GM18861 (cell line): ENCODE measurements at regions not wholly inside any gene's neighbourhood (a gene's known extent, or its start where the extent isn't known, plus 50 kb on each side); places are given as distances from the start of the nearest gene placed in this dataset.

Experiments used
- ATAC-seq: cut with Tn5 transposase; IDR thresholded peaks from one replicate; pipeline ENCODE4 v1.9.1; 2021; ENCODE audit not compliant: unreplicated experiment

DNA sequence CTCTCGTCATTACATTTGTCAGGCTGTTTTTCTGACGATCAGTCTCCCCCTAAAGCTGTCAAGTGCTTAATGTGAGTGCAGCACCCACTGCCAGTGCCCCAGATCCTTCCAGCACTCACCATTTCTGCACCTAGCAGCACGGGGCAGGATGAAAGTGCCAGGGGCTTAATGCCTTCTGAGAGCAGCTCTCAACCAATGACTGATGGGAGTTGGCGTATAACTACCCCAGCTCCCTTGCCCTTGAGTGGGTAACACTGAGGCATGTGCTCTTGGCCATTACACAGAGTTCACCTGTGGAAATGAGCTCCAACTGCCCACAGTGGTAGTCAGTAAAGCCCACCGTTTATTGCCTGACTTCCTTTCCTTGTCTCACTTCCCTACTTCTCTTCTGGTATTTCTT, 226.2 kb upstream of the BCOR start:
- ATAC-seq: no peak

DNA sequence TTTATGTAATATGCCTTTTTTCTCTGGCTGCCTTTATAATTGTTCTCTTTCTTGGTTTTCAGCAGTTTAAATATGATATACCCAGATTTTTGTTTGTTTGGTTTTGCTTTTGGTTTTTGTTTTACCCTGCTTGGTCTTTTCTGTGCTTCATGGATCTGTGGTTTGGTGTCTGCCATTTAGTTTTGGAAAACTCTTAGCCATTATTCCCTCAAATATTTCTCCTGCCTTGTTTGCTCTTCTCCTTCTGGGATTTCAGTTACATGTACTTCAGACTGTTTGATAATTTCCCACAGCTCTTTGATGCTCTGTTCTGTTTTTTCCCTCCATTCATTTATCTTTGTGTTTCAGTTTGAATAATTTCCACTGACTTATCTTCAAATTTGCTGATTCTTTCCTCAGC, 223.1 kb upstream of the BCOR start:
- ATAC-seq: no peak

DNA sequence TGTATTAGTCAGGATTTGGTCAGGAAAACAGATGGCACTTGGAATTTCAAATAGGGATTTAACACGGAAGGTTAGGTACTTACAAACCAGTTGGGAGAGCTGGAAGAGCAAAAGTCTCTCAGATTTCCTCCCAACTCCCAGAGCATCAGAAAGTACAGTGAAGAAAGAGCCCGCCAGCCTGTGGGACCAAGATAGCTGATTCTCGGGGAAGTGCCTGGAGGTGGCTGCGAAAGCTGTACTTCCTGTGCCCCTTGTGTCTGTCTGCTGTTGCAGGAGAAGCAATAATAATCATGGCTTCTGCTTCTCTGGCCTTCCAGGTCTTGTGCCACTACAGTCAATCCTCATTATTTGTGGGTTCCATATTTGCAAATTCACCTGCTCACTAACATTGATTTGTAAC, 221.0 kb upstream of the BCOR start:
- no peak for ATAC-seq

- ATAC-seq: no peak
These were observed 220.3 kb upstream of the BCOR start for GRCh38 chrX:40318076-40318475.

- ATAC-seq: no peak
These were observed 218.7 kb upstream of the BCOR start for GRCh38 chrX:40316502-40316901.

- ATAC-seq: no peak
These were observed 216.3 kb upstream of the BCOR start for GRCh38 chrX:40314070-40314469.

GRCh38 chrX:40313269-40313668, 215.5 kb upstream of the BCOR start:
- ATAC-seq: no peak

DNA sequence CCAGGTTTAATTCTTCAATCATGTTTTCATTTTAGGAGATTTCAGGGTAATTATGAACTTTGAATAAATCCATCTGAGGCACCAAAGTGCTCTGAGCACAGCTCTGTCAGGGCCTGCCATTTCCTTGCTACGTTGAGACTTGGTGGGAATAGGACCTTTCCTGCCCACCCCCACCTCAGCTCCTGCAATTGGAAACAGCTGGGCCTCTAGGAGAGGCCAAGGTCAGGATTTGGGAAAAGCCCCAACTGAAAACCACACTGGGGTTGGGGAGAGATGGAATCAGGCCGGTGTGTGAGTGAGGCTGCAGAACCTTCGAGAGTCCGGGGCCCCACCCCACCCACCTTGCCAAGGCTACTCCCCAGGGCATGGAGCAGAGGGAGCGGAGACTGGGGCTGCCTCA, 212.7 kb upstream of the BCOR start:
- ATAC-seq: no peak

GRCh38 chrX:40310016-40310415, 212.3 kb upstream of the BCOR start:
- no peak for ATAC-seq

GRCh38 chrX:40307871-40308270, 210.1 kb upstream of the BCOR start:
- no peak for ATAC-seq

DNA sequence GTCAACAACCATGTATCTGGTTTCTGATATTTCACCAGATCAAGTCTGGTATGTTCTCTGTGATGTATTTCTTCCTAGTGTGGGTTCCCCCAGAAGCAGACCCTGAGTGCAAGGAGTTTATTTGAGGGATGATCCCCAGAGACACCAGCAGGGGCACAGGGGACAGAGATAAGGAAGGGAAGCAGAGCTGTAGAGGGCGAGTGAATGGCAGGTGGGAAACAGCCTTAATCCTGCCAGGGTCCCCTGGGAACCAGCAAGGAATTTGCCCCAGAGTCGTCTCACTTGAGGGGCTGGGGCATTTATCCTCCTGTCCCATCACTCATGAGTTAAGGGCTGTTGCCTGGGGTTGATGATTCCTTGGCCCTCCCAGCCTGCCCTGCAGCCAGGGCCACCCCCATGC, 206.4 kb upstream of the BCOR start:
- ATAC-seq: no peak

- ATAC-seq: no peak
These were observed 205.7 kb upstream of the BCOR start for GRCh38 chrX:40303256-40304077.

DNA sequence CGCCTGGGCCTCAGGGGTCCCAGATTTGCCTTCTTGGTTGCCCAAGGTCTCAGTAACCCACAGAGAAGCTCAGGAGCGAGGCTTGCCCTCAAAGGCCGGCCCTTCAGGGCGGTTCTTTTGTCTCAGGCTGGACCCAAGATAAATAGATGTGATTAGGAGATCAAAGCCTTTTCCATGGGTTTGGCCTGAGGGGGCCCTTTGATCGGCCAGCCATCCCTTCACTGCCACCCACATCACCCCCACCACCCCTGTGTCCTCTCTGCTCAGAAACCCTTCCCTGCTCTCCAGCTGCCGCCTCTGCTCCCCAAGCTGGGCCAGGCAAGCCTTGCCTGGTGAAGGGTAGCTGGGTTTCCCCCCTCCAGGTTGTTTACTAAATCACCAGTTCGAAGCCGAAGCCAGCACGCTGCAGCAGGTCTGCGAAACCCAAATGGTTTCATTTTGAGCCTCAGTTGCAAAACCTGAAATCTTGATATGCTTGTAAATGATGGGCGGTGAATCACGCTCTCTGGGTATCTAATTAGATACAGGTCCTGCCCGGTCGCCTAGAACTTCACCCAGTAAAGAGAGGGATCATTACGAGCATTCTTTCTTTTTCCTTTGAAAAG, 202.6 kb upstream of the BCOR start:
- no peak for ATAC-seq

DNA sequence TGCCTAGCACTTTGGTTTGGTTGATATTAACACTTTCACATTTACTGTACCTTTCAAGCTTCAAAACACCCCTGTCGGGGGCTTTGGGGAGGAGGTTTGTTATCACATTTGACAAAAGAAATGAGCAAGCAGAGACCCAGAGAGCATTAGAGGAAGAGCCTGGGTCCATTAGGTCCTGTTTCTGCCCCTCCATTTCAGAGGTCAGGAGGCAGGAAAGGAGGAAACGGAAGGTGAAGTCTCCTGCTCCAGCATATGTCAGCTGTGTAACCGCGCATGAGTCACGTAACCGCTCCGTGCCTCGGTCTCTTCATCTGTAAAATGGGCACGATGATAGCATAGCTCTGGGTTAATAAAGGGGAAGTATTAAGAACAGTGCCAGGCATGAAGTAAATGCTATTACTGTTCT, 201.9 kb upstream of the BCOR start:
- ATAC-seq: no peak

DNA sequence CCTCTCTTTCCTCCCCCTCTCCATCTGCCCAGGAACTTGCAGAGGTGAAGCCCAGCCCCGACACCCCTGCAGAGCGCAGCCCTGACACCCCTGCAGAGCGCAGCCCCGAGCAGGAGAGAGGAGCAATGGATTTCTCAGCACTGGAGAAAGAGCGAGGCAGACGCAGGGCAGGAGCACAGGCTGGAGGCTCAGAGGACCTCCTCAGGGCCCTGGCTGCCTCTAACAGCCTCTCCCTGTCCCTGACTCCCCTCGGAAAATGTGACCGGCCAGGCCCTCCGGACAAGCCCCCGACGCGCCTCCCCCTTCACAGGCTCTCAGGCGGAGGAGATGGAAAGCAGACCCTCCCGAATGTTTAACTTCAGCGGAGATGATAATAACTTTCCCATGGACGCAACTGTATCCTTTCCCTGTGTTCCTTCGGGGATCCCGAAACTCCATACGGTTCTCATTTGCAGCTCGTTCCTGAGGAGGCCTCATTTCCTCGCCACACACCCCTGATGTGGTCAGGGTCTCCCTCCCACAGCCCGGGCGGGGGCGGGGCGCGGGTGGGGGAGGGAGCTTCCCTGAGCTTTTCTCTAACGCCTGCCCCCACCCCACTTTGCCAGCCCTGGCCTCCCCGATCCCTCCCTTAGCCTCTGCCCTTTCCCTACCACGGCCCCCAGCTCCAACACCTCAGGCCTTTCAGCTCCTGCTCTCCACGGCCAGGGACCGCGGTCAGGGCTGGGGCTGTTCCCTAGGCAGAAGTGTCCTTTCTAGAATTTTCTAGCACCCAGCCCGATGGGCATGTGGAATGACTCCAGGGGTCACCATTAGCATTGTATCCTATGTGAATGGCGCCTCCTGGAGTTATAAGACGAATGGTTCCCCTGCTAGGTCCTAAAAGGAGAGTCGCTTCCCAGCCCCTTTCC, 201.1 kb upstream of the BCOR start:
- no peak for ATAC-seq

GRCh38 chrX:40298069-40298468, 200.3 kb upstream of the BCOR start:
- ATAC-seq: no peak

GRCh38 chrX:40291553-40291952, 193.8 kb upstream of the BCOR start:
- ATAC-seq: no peak

- no peak for ATAC-seq
These were observed 192.8 kb upstream of the BCOR start for GRCh38 chrX:40290517-40290916.

DNA sequence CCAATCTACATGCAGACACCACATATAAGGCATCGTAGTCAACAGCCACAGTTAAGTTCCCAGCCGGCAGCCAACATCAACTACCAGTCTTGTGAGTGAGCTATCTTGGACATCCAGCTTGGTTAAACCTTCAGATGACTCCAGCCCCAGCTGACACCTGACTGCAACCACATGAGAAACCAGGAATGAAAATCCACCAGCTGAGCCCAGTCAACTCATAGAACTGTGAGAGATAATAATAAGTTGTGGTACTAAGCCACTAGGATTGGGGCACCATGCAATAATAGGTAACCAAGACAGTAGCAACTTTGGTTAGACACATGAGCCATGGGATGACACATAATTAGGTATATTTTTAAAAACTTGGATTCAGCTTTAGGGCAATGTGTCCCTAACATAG, 188.1 kb upstream of the BCOR start:
- no peak for ATAC-seq

GRCh38 chrX:40284852-40285251, 187.1 kb upstream of the BCOR start:
- ATAC-seq: no peak

DNA sequence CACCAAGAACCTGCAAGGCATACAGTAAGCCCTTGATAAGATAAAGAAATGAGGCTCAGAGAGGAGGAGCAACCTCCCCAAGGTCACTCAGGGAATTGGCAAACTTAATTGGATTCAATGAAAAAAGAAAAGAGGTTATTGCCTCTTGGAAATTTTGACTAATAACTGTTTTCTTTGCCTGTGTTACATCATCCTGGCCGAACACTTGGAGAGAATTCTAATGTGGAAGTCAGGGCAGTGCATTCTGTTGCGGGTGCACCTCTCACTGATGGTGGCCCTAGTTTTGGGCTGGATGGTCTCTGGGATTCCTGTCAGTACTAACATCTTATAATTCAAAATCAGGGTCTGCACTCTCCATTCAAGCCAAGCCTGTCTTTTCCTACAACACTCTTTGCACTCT, 186.2 kb upstream of the BCOR start:
- no peak for ATAC-seq
